IMR-90 (cell line): ENCODE measurements at regions not wholly inside any gene's neighbourhood (a gene's known extent, or its start where the extent isn't known, plus 50 kb on each side); places are given as distances from the start of the nearest gene placed in this dataset.

Experiments
- MAFK ChIP-seq: IDR thresholded peaks from 2 replicates; pipeline ENCODE4 v1.6.1; 2012; ENCODE audit warnings: low read depth, low read length, improper control_type of control experiment
- TF ChIP-seq, protein P1 (sequence below): conservative IDR thresholded peaks from 2 replicates; pipeline ENCODE4 v1.5.1; 2012; ENCODE audit warnings: mild to moderate bottlenecking, low read depth, low read length, improper control_type of control experiment

DNA sequence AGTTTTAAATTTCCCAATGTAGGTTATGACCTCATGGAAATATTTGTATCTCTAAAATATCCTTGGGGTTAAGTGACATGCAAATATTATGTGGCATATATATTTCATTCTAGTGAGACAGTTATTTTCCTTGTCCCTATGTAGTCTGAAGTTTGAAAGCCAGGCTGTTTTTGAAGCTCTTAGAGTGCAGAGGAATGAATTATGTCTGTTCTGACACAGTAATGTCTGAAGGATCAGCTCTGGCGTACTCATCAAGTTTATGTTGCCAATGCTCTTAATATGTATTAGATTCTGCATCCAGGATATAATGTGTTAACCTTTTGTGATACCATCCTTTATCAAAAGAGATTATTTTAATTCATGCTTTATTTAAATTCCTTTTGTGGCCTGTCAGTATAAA is 355.8 kb downstream of the PCDH7 start:
- no peak for TF ChIP-seq MAFK
- TF ChIP-seq, protein P1, sequence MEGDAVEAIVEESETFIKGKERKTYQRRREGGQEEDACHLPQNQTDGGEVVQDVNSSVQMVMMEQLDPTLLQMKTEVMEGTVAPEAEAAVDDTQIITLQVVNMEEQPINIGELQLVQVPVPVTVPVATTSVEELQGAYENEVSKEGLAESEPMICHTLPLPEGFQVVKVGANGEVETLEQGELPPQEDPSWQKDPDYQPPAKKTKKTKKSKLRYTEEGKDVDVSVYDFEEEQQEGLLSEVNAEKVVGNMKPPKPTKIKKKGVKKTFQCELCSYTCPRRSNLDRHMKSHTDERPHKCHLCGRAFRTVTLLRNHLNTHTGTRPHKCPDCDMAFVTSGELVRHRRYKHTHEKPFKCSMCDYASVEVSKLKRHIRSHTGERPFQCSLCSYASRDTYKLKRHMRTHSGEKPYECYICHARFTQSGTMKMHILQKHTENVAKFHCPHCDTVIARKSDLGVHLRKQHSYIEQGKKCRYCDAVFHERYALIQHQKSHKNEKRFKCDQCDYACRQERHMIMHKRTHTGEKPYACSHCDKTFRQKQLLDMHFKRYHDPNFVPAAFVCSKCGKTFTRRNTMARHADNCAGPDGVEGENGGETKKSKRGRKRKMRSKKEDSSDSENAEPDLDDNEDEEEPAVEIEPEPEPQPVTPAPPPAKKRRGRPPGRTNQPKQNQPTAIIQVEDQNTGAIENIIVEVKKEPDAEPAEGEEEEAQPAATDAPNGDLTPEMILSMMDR = no peak
